ENCODE measurements at regions not wholly inside any gene's neighbourhood (a gene's known extent, or its start where the extent isn't known, plus 50 kb on each side); places are given as distances from the start of the nearest gene placed in this dataset.

DNA sequence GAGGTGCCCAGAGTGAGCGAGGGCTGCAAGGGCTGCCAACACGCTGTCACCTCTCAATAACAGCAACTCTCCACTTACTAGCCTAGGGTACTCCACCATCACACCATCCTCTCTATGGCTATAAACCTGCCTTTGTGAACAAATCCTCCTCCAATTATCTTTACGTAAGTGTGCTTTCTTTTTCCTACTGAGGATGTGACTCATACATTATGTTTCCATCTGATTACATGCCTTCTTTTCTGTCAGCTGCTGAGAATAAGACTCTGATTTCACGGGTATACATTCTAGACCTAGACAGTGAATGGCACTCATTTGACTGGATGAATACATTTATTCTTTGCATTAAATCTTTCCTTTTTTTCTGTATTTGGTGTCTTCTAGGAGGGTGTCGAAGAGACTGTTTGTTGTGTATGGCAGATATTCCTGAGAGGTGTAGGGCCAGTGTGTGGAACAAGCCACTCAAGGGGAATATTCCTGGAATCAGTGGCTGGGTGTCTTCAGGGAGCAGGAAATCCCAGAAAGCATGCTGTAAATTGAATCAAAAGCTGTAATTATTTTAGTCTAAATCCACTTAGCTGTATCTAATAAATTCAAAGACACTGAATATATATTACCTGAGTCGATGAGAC, 327.3 kb upstream of the TMTC1 start:
- CTCF ChIA-PET = no interaction called here

DNA sequence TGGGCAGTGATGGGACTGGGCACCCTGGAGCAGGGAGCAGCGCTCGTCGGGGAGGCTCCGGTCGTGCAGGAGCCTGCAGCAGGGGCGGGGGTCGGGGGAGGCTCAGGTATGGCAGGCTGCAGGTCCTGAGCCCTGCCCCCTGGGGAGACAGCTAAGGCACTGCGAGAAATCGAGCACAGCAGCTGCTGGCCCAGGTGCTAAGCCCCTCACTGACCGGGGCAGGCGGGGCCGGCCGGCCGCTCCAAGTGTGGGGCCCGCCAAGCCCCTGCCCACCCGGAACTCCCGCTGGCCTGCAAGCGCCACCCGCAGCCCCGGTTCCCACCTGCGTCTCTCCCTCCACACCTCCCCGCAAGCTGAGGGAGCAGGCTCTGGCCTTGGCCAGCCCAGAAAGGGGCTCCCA, 326.8 kb upstream of the TMTC1 start:
- Histone ChIP-seq H3K27me3 (replicated peaks in 1 of 4; ENCODE audit: control extremely low read depth in 1 of 4, control insufficient read depth in 3 of 4, insufficient read depth in 4 of 4, low read length in 3 of 4) (no peaks in the 10 kb centered on the region), H3K4me1 (ENCODE audit: control insufficient read depth in 2 of 2, insufficient read depth in 2 of 2, low read length in 2 of 2) (no peaks in the 10 kb centered on the region), H4K20me1 (ENCODE audit: control insufficient read depth, insufficient read depth, low read length, poor library complexity, severe bottlenecking) (no peaks in the 10 kb centered on the region), H3K9me3 (ENCODE audit: control extremely low read depth in 1 of 3, control insufficient read depth in 2 of 3, insufficient read depth in 1 of 3, low read length in 2 of 3) (peaks cover 0 to 11% (median 0%) of the 10 kb centered on the region in 3 donors), H3K36me3 (replicated peaks in 1 of 2; ENCODE audit: control extremely low read depth in 1 of 2, control insufficient read depth in 1 of 2, extremely low read depth in 1 of 2, insufficient read depth in 2 of 2, low read length in 1 of 2) (no peaks in the 10 kb centered on the region), H3K4me2 (replicated peaks; ENCODE audit: low read depth, low read length, poor library complexity, severe bottlenecking) (no peak overlapping the region), H2AFZ (ENCODE audit: insufficient read depth, low read depth, low read length, poor library complexity, severe bottlenecking) (no peak overlapping the region), H3K27ac (ENCODE audit: low read length in 2 of 2) (no peak overlapping the region), H3K4me3 (ENCODE audit: control extremely low read depth in 1 of 5, extremely low read depth in 1 of 5, insufficient read depth in 1 of 5, low read depth in 2 of 5, low read length in 4 of 5) (no peak overlapping the region), H3K9ac (ENCODE audit: low read length) (no peak overlapping the region), H3K79me2 (ENCODE audit: control insufficient read depth, insufficient read depth, low read length) (no peaks in the 10 kb centered on the region)
- POLR2A ChIA-PET = no interaction called here
- TF ChIP-seq CTCF (IDR thresholded peaks at IDR 0.05) = no peak
- no peak for TF ChIP-seq EZH2 (IDR thresholded peaks at IDR 0.05; ENCODE audit: borderline replicate concordance, insufficient read depth, low read depth, low read length, poor library complexity, severe bottlenecking)
- CTCF ChIA-PET = no interaction called here
- WGBS (ENCODE audit: insufficient coverage) = 82% methylated on average over 21 of the region's 22 CpGs
- Mint-ChIP-seq H3K27ac (no peak overlapping the region), H3K4me1 (no peaks in the 10 kb centered on the region), H3K9me3 (ENCODE audit: insufficient read depth) (peaks cover 5% of the 10 kb centered on the region), H3K27me3 (no peaks in the 10 kb centered on the region), H3K4me3 (no peak overlapping the region)
- DNase-seq (no peak), ATAC-seq (ENCODE audit: low read depth) (no peak)
- intact Hi-C loops (cut with micrococcal nuclease) = no loop called here

More for the DNA sequence above, 327.3 kb upstream of the TMTC1 start:
- POLR2A ChIA-PET = no interaction called here
- intact Hi-C loops (cut with micrococcal nuclease) = no loop called here
- Mint-ChIP-seq H3K4me1 (no peaks in the 10 kb centered on the region), H3K27ac (no peak overlapping the region), H3K27me3 (no peaks in the 10 kb centered on the region), H3K4me3 (no peak overlapping the region), H3K9me3 (ENCODE audit: insufficient read depth) (peaks cover 4% of the 10 kb centered on the region)
- no peak overlapping the region for H3K4me2 ChIP-seq (replicated peaks; ENCODE audit: low read depth, low read length, poor library complexity, severe bottlenecking)
- no peaks in the 10 kb centered on the region for H4K20me1 ChIP-seq (ENCODE audit: control insufficient read depth, insufficient read depth, low read length, poor library complexity, severe bottlenecking)
- peaks cover 0 to 11% (median 0%) of the 10 kb centered on the region in 3 donors for H3K9me3 ChIP-seq (ENCODE audit: control extremely low read depth in 1 of 3, control insufficient read depth in 2 of 3, insufficient read depth in 1 of 3, low read length in 2 of 3)
- no peak overlapping the region for H3K27ac ChIP-seq (ENCODE audit: low read length in 2 of 2)
- no peak overlapping the region for H3K4me3 ChIP-seq (ENCODE audit: control extremely low read depth in 1 of 5, extremely low read depth in 1 of 5, insufficient read depth in 1 of 5, low read depth in 2 of 5, low read length in 4 of 5)
- TF ChIP-seq CTCF (IDR thresholded peaks at IDR 0.05) = no peak
- no peak for TF ChIP-seq EZH2 (IDR thresholded peaks at IDR 0.05; ENCODE audit: borderline replicate concordance, insufficient read depth, low read depth, low read length, poor library complexity, severe bottlenecking)
- no peaks in the 10 kb centered on the region for H3K27me3 ChIP-seq (replicated peaks in 1 of 4; ENCODE audit: control extremely low read depth in 1 of 4, control insufficient read depth in 3 of 4, insufficient read depth in 4 of 4, low read length in 3 of 4)
- H3K79me2 ChIP-seq (ENCODE audit: control insufficient read depth, insufficient read depth, low read length) = no peaks in the 10 kb centered on the region
- DNase-seq = no peak
- H3K9ac ChIP-seq (ENCODE audit: low read length) = no peak overlapping the region
- no peaks in the 10 kb centered on the region for H3K36me3 ChIP-seq (replicated peaks in 1 of 2; ENCODE audit: control extremely low read depth in 1 of 2, control insufficient read depth in 1 of 2, extremely low read depth in 1 of 2, insufficient read depth in 2 of 2, low read length in 1 of 2)
- no peaks in the 10 kb centered on the region for H3K4me1 ChIP-seq (ENCODE audit: control insufficient read depth in 2 of 2, insufficient read depth in 2 of 2, low read length in 2 of 2)
- no peak overlapping the region for H2AFZ ChIP-seq (ENCODE audit: insufficient read depth, low read depth, low read length, poor library complexity, severe bottlenecking)
- WGBS (ENCODE audit: insufficient coverage) = 82% methylated on average over 4 of the region's 6 CpGs
- ATAC-seq (ENCODE audit: low read depth) = no peak
